ENCODE measurements at regions not wholly inside any gene's neighbourhood (a gene's known extent, or its start where the extent isn't known, plus 50 kb on each side); places are given as distances from the start of the nearest gene placed in this dataset.

GRCh38 chr12:42990387-42990786 is 400.8 kb upstream of the PRICKLE1 start:
- ChIA-PET CTCF (no interaction called here), POLR2A (no interaction called here)
- no peaks in the 10 kb centered on the region for H3K36me3 Mint-ChIP-seq (ENCODE audit: insufficient read depth, unreplicated experiment)
- no peak overlapping the region for H3K27ac Mint-ChIP-seq (ENCODE audit: low read depth, unreplicated experiment)
- H3K4me3 Mint-ChIP-seq (ENCODE audit: unreplicated experiment) = no peak overlapping the region
- no peak for DNase-seq (ENCODE audit: unreplicated experiment)
- no peaks in the 10 kb centered on the region for H3K27me3 Mint-ChIP-seq (ENCODE audit: insufficient read depth, unreplicated experiment)
- H3K4me1 Mint-ChIP-seq (ENCODE audit: insufficient read depth, unreplicated experiment) = no peaks in the 10 kb centered on the region
- BruUV-seq (replicated peaks) = no TSS peak
- intact Hi-C loops (cut with micrococcal nuclease) = no loop called here
- no peak for TF ChIP-seq CTCF (IDR thresholded peaks at IDR 0.05; ENCODE audit: unreplicated experiment)
- H3K9me3 Mint-ChIP-seq (ENCODE audit: unreplicated experiment) = no peaks in the 10 kb centered on the region

- no peak overlapping the region for H3K27ac Mint-ChIP-seq (ENCODE audit: low read depth, unreplicated experiment)
- H3K9me3 Mint-ChIP-seq (ENCODE audit: unreplicated experiment) = no peaks in the 10 kb centered on the region
- no peaks in the 10 kb centered on the region for H3K36me3 Mint-ChIP-seq (ENCODE audit: insufficient read depth, unreplicated experiment)
- H3K27me3 Mint-ChIP-seq (ENCODE audit: insufficient read depth, unreplicated experiment) = no peaks in the 10 kb centered on the region
- BruUV-seq (replicated peaks) = no TSS peak
- H3K4me3 Mint-ChIP-seq (ENCODE audit: unreplicated experiment) = no peak overlapping the region
- no peak for TF ChIP-seq CTCF (IDR thresholded peaks at IDR 0.05; ENCODE audit: unreplicated experiment)
- ChIA-PET POLR2A (no interaction called here), CTCF (no interaction called here)
- intact Hi-C loops (cut with micrococcal nuclease) = no loop called here
- H3K4me1 Mint-ChIP-seq (ENCODE audit: insufficient read depth, unreplicated experiment) = no peaks in the 10 kb centered on the region
- no peak for DNase-seq (ENCODE audit: unreplicated experiment)
Measured at GRCh38 chr12:42987216-42987650, 397.7 kb upstream of the PRICKLE1 start.

GRCh38 chr12:42985506-42985905 is 396.0 kb upstream of the PRICKLE1 start:
- Mint-ChIP-seq H3K4me1 (ENCODE audit: insufficient read depth, unreplicated experiment) (no peaks in the 10 kb centered on the region), H3K9me3 (ENCODE audit: unreplicated experiment) (no peaks in the 10 kb centered on the region), H3K27ac (ENCODE audit: low read depth, unreplicated experiment) (no peak overlapping the region), H3K4me3 (ENCODE audit: unreplicated experiment) (no peak overlapping the region), H3K27me3 (ENCODE audit: insufficient read depth, unreplicated experiment) (no peaks in the 10 kb centered on the region), H3K36me3 (ENCODE audit: insufficient read depth, unreplicated experiment) (no peaks in the 10 kb centered on the region)
- no peak for DNase-seq (ENCODE audit: unreplicated experiment)
- no peak for TF ChIP-seq CTCF (IDR thresholded peaks at IDR 0.05; ENCODE audit: unreplicated experiment)
- ChIA-PET POLR2A (no interaction called here), CTCF (interaction anchor here (0.6 to 2.2 kb wide), 2 partner anchors 10 to 218 kb away, joined by 6 to 9 read pairs; no protein-coding TSS in a partner anchor)
- intact Hi-C loops (cut with micrococcal nuclease) = no loop called here
- no TSS peak for BruUV-seq (replicated peaks)

- Mint-ChIP-seq H3K4me3 (ENCODE audit: unreplicated experiment) (no peak overlapping the region), H3K27ac (ENCODE audit: low read depth, unreplicated experiment) (no peak overlapping the region), H3K27me3 (ENCODE audit: insufficient read depth, unreplicated experiment) (no peaks in the 10 kb centered on the region), H3K4me1 (ENCODE audit: insufficient read depth, unreplicated experiment) (peaks cover 2% of the 10 kb centered on the region), H3K36me3 (ENCODE audit: insufficient read depth, unreplicated experiment) (no peaks in the 10 kb centered on the region), H3K9me3 (ENCODE audit: unreplicated experiment) (no peaks in the 10 kb centered on the region)
- TF ChIP-seq CTCF (IDR thresholded peaks at IDR 0.05; ENCODE audit: unreplicated experiment) = no peak
- ChIA-PET POLR2A (no interaction called here), CTCF (no interaction called here)
- intact Hi-C loops (cut with micrococcal nuclease) = no loop called here
- BruUV-seq (replicated peaks) = no TSS peak
- DNase-seq (ENCODE audit: unreplicated experiment) = no peak
Measured at GRCh38 chr12:42982828-42983227, 393.3 kb upstream of the PRICKLE1 start.
